B cell (primary cell): ENCODE measurements at regions not wholly inside any gene's neighbourhood (a gene's known extent, or its start where the extent isn't known, plus 50 kb on each side); places are given as distances from the start of the nearest gene placed in this dataset.

Source experiments
- EZH2 ChIP-seq: IDR thresholded peaks from 2 replicates; pipeline ENCODE4 v1.6.1; 2012; ENCODE audit warnings: borderline replicate concordance, low read depth, mild to moderate bottlenecking, moderate library complexity, low read length; ENCODE audit not compliant: insufficient read depth, poor library complexity, severe bottlenecking
- TF ChIP-seq, protein P1 (sequence below): fragments of 200-600 bp; IDR thresholded peaks from one replicate; pipeline ENCODE4 v1.8.0; 2022; ENCODE audit warnings: antibody characterized with exemption, mild to moderate bottlenecking

DNA sequence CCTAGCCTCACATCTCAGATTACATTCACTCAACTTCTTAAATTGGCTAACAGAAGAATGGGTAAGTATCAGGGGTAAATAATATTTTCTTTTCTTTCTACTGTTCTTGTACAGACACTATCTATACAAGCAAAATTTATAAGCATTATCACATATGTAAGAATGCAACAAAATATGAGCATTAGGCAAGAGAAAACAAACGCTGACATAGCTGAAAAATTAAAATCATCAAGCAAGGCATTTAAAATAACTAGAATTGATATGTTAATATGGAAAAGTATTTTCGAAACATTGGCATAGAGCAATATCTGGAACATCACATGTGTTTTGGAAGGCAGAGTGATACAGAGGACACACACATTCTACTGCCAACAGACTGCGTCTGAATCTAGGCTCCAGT, 1175.3 kb upstream of the LRRN3 start:
- TF ChIP-seq, protein P1, sequence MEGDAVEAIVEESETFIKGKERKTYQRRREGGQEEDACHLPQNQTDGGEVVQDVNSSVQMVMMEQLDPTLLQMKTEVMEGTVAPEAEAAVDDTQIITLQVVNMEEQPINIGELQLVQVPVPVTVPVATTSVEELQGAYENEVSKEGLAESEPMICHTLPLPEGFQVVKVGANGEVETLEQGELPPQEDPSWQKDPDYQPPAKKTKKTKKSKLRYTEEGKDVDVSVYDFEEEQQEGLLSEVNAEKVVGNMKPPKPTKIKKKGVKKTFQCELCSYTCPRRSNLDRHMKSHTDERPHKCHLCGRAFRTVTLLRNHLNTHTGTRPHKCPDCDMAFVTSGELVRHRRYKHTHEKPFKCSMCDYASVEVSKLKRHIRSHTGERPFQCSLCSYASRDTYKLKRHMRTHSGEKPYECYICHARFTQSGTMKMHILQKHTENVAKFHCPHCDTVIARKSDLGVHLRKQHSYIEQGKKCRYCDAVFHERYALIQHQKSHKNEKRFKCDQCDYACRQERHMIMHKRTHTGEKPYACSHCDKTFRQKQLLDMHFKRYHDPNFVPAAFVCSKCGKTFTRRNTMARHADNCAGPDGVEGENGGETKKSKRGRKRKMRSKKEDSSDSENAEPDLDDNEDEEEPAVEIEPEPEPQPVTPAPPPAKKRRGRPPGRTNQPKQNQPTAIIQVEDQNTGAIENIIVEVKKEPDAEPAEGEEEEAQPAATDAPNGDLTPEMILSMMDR: no peak
- TF ChIP-seq EZH2: no peak
